Right lobe of liver (tissue), 6 donors: ENCODE measurements at regions not wholly inside any gene's neighbourhood (a gene's known extent, or its start where the extent isn't known, plus 50 kb on each side); places are given as distances from the start of the nearest gene placed in this dataset.
"Not testable (repeated sequence)": the region's sequence is repeated elsewhere in the genome, so short reads cannot be mapped to it uniquely, and the experiment has no call there.

Source experiments
- ATAC-seq, 4 donors: fragments of 200-7000 bp; cut with Tn5 transposase; one replicate each; pipeline ENCODE4 v1.9.1; 2020; ENCODE audit warnings: mild to moderate bottlenecking in 4 of 4, moderate library complexity in 4 of 4
- DNase-seq, 3 donors: peaks; one replicate each; pipeline ENCODE4 v3.0.0-alpha.2; 2020
- H3K27ac ChIP-seq, 3 donors: fragments of 200-600 bp; one replicate each; pipeline ENCODE4 v1.8.0; 2022
- H3K27me3 ChIP-seq, 2 donors: fragments of 200-600 bp; one replicate each; pipeline ENCODE4 v1.8.0; 2022
- H3K36me3 ChIP-seq, 4 donors: fragments of 200-600 bp; sonication (generic) in 1 of 4; one replicate each; pipeline versions ENCODE4 v1.5.1 to v1.8.0; 2017 to 2022; ENCODE audit warnings: control low read depth in 1 of 4
- H3K4me1 ChIP-seq, 4 donors: fragments of 200-600 bp; sonication (generic) in 1 of 4; one replicate each; pipeline versions ENCODE4 v1.5.1 to v1.8.0; 2017 to 2022; ENCODE audit warnings: control low read depth in 1 of 4
- H3K4me3 ChIP-seq, 3 donors: fragments of 200-600 bp; one replicate each; pipeline ENCODE4 v1.8.0; 2022
- H3K9me3 ChIP-seq, 4 donors: fragments of 200-600 bp; sonication (generic) in 1 of 4; one replicate each; pipeline versions ENCODE4 v1.5.1 to v1.8.0; 2017 to 2022; ENCODE audit warnings: control low read depth in 1 of 4
- POLR2A ChIP-seq: fragments of 450-650 bp; IDR thresholded peaks from one replicate; pipeline ENCODE4 v1.6.1; 2017; ENCODE audit warnings: antibody characterized with exemption, mild to moderate bottlenecking
- WGBS: methylation state at CpG from one replicate; pipeline ENCODE4 v1.1.6; 2018; ENCODE audit warnings: low coverage, low lambda C conversion rate; ENCODE audit not compliant: insufficient coverage; ENCODE audit errors: missing lambda C conversion rate; 5-methylcytosine and 5-hydroxymethylcytosine counted together
- intact Hi-C, 2 donors: fragments of 100-400 bp; cut with DNase I; formaldehyde crosslinking; loops; one replicate each; pipeline versions ENCODE4 v1.11.2 to v1.14.1; 2022
- TF ChIP-seq, protein P1 (sequence below), 4 donors: fragments of 200-600 bp in 3 of 4; fragments of 450-650 bp in 1 of 4; IDR thresholded peaks; one replicate each; pipeline versions ENCODE4 v1.5.1 to v1.8.0; 2016 to 2022; ENCODE audit warnings: antibody characterized with exemption in 4 of 4, mild to moderate bottlenecking in 2 of 4
- donor health status: DM: no; HTN: yes; CAD: no.
- donor health status: DM: no; HTN: no; CAD: no.
- donor health status: DM: no; HTN: no; CAD: no.
- donor health status: DM: no; HTN: yes; CAD: no.
- donor health status: DM: no; HTN: yes; CAD: no.

DNA sequence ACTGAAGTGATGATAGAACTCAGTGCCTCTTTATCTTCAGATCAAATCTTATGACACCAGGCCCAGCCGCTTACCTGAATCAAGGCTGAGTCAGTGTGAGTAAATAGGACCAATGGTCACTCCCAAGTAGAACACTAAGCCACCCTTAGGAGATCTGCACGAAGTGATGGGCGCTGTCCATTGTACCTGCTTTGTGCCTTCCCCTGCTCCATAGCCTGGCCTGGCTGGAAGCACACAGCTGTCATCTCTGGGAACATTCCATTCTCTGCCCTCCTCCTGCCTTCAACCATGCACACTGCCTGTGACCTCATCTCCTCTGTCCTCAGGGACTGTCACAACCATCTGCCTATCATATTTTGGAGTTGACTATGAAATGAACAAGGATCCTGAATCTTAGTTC is 279.5 kb upstream of the ASIC2 start:
- H3K27ac ChIP-seq, result no peak overlapping the region
- peak in 1 of 4 donors; percentile 28 for ATAC-seq
- H3K4me1 ChIP-seq, result no peaks in the 10 kb centered on the region
- no peak for DNase-seq
- no peak for TF ChIP-seq POLR2A
- 45% methylated on average over 3 of the region's 3 CpGs for WGBS
- H3K36me3 ChIP-seq, result no peaks in the 10 kb centered on the region
- no peaks in the 10 kb centered on the region for H3K27me3 ChIP-seq
- no peak overlapping the region for H3K4me3 ChIP-seq
- intact Hi-C loops, result no loop called here
- no peaks in the 10 kb centered on the region for H3K9me3 ChIP-seq

DNA sequence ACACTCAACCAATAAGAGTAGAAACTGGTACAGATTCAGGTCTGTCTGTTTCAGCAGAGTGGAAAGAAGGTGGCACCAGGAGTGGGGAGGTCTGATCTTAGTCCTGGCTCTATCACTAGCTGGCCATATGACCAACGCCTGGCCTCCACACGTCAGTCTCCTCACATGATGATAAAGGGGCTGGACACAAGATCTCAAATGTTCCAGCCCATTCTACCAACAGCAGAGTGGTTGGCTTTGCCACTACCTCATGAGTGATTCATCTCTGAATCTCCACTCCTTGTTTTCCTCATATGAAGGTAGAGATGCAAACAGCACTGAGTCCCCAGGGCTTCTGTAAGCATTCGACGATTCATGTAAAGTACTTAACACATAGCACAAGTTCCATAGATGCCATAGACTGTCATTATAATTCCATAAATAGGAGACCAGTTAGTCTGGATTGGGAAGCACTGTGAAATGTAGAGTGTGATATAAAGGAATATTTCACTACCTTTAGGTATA is 281.9 kb upstream of the ASIC2 start:
- H3K36me3 ChIP-seq, result no peaks in the 10 kb centered on the region
- intact Hi-C loops, result no loop called here
- DNase-seq (no peak), ATAC-seq (no peak)
- no peaks in the 10 kb centered on the region for H3K4me1 ChIP-seq
- H3K27me3 ChIP-seq, result no peaks in the 10 kb centered on the region
- TF ChIP-seq, protein P1, sequence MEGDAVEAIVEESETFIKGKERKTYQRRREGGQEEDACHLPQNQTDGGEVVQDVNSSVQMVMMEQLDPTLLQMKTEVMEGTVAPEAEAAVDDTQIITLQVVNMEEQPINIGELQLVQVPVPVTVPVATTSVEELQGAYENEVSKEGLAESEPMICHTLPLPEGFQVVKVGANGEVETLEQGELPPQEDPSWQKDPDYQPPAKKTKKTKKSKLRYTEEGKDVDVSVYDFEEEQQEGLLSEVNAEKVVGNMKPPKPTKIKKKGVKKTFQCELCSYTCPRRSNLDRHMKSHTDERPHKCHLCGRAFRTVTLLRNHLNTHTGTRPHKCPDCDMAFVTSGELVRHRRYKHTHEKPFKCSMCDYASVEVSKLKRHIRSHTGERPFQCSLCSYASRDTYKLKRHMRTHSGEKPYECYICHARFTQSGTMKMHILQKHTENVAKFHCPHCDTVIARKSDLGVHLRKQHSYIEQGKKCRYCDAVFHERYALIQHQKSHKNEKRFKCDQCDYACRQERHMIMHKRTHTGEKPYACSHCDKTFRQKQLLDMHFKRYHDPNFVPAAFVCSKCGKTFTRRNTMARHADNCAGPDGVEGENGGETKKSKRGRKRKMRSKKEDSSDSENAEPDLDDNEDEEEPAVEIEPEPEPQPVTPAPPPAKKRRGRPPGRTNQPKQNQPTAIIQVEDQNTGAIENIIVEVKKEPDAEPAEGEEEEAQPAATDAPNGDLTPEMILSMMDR (IDR thresholded peaks at IDR 0.05), result no peak
- no peak for TF ChIP-seq POLR2A
- no peaks in the 10 kb centered on the region for H3K9me3 ChIP-seq
- no peak overlapping the region for H3K4me3 ChIP-seq
- WGBS, result 47% methylated on average over 3 of the region's 4 CpGs
- H3K27ac ChIP-seq, result no peak overlapping the region

DNA sequence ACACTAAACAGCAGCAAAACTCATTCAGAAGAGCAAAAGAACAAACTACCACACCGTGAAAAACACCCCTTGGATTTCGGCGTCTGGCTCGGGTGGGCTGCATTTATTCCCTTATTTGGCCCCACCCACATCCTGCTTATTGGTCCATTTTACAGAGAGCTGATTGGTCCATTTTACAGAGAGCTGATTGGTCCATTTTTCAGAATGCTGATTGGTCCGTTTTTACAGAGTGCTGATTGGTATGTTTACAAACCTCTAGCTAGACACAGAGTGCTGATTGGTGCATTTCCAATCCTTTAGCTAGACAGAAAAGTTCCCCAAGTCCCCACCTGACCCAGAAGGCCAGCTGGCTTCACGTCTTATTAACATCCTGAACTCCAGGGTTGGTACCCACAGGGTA is 286.6 kb upstream of the ASIC2 start:
- H3K27me3 ChIP-seq, H3K9me3 ChIP-seq, H3K36me3 ChIP-seq, H3K4me1 ChIP-seq, DNase-seq, intact Hi-C loops, ATAC-seq, H3K4me3 ChIP-seq, H3K27ac ChIP-seq: not testable (repeated sequence)
- 71% methylated on average over 6 of the region's 6 CpGs for WGBS

DNA sequence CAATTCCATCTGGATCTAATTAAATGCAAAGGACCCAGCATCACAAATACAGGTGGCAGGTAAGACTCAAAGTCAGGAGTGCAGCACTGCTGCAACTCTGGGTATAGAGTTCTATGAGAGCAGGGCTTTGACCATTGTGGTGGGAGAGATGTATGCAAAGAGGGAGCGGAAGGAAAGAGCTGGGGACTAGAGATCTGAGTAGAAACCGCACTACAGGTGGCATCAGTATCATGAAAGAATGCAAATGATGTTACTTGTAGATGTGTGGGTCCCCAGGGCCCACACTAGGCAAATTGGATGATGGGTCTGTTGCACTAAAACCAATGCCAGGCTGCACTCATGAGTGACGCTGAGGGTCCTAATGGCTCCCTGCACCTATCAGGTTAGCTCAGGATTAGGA is 287.1 kb upstream of the ASIC2 start:
- Histone ChIP-seq H3K4me3 (no peak overlapping the region), H3K4me1 (no peaks in the 10 kb centered on the region), H3K9me3 (no peaks in the 10 kb centered on the region), H3K27me3 (no peaks in the 10 kb centered on the region), H3K27ac (no peak overlapping the region), H3K36me3 (no peaks in the 10 kb centered on the region)
- WGBS, result 77% methylated on average over 3 of the region's 3 CpGs
- ATAC-seq (no peak), DNase-seq (no peak)
- intact Hi-C loops, result no loop called here
- TF ChIP-seq, protein P1 (IDR thresholded peaks at IDR 0.05), result no peak
- no peak for TF ChIP-seq POLR2A

DNA sequence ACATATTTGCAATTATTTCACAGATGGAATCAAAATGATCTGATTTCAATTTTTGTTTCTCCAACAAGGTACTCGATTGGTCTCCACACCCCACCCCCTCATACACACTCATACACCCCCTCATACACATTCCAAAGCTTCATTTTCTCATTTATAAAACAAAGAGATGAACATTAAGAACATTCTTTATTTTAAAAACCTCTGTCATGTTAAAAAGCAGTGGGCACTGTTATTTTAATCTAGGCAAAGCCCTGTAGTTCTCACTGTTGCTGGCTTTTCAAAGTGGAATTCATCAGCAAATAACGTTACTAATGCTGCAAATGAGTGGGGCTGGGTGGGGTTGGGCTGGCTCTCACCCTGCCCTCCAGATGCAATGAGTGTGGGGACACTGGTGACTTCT is 289.6 kb upstream of the ASIC2 start:
- no peak for ATAC-seq
- no peak overlapping the region for H3K27ac ChIP-seq

More for the DNA sequence above, 289.6 kb upstream of the ASIC2 start:
- Histone ChIP-seq H3K27me3 (no peaks in the 10 kb centered on the region), H3K4me1 (no peaks in the 10 kb centered on the region), H3K9me3 (no peaks in the 10 kb centered on the region), H3K4me3 (no peak overlapping the region), H3K36me3 (no peaks in the 10 kb centered on the region)
- TF ChIP-seq POLR2A, result no peak
- TF ChIP-seq, protein P1 (IDR thresholded peaks at IDR 0.05), result no peak
- DNase-seq, result no peak
- intact Hi-C loops, result no loop called here
- WGBS, result 40% methylated on average over 2 of the region's 2 CpGs
